Gastroesophageal sphincter (tissue), 4 donors: ENCODE measurements at regions not wholly inside any gene's neighbourhood (a gene's known extent, or its start where the extent isn't known, plus 50 kb on each side); places are given as distances from the start of the nearest gene placed in this dataset.

Experiments
- ATAC-seq: fragments of 150-250 bp; one replicate; pipeline ENCODE4 v1.9.1; 2016; ENCODE audit warnings: mild to moderate bottlenecking, moderate library complexity
- H3K27ac ChIP-seq, 4 donors: fragments of 200-600 bp; sonication (generic) in 3 of 4; 1 replicate in 3 of 4; 2 replicates in 1 of 4; pipeline ENCODE4 v1.5.1; 2016 to 2019
- H3K27me3 ChIP-seq: fragments of 200-600 bp; sonication (generic); one replicate; pipeline ENCODE4 v1.5.1; 2019
- H3K36me3 ChIP-seq, 2 donors: fragments of 200-600 bp; sonication (generic); one replicate each; pipeline ENCODE4 v1.5.1; 2019; ENCODE audit warnings: control low read depth in 1 of 2
- H3K4me1 ChIP-seq, 3 donors: fragments of 200-600 bp; sonication (generic); 1 replicate in 2 of 3; 2 replicates in 1 of 3; pipeline ENCODE4 v1.5.1; 2016 to 2019; ENCODE audit warnings: control low read depth in 2 of 3
- H3K4me3 ChIP-seq, 2 donors: fragments of 200-600 bp; sonication (generic); one replicate each; pipeline ENCODE4 v1.5.1; 2019; ENCODE audit warnings: mild to moderate bottlenecking in 1 of 2, moderate library complexity in 1 of 2
- H3K9me3 ChIP-seq, 3 donors: fragments of 200-600 bp; sonication (generic); one replicate each; pipeline ENCODE4 v1.5.1; 2017 to 2019; ENCODE audit warnings: control low read depth in 2 of 3
- CTCF ChIP-seq, 4 experiments: fragments of 200-600 bp in 2 of 4; fragments of 450-650 bp in 2 of 4; sonication (generic) in 1 of 4; IDR thresholded peaks; one replicate each; pipeline ENCODE4 v1.5.1; 2017 to 2019; ENCODE audit warnings: antibody characterized with exemption in 4 of 4, mild to moderate bottlenecking in 2 of 4, moderate library complexity in 2 of 4
- EP300 ChIP-seq: sonication (generic); formaldehyde crosslinking; IDR thresholded peaks from one replicate; pipeline ENCODE4 v1.6.1; 2017; ENCODE audit warnings: antibody characterized with exemption, mild to moderate bottlenecking
- POLR2A ChIP-seq, 2 donors: fragments of 450-650 bp; IDR thresholded peaks; one replicate each; pipeline ENCODE4 v1.6.1; 2017; ENCODE audit warnings: antibody characterized with exemption in 2 of 2, mild to moderate bottlenecking in 2 of 2, moderate library complexity in 1 of 2
- POLR2AphosphoS5 ChIP-seq: sonication (generic); formaldehyde crosslinking; IDR thresholded peaks from one replicate; pipeline ENCODE4 v1.6.1; 2017; ENCODE audit warnings: antibody characterized with exemption
- WGBS, 2 donors: methylation state at CpG; one replicate each; pipeline ENCODE4 v1.1.5; 2018; ENCODE audit warnings: low coverage in 1 of 2; 5-methylcytosine and 5-hydroxymethylcytosine counted together

GRCh38 chr7:53596230-53596629 lies 560.8 kb downstream of the POM121L12 start:
- ATAC-seq: no peak
- no peak for TF ChIP-seq POLR2AphosphoS5
- TF ChIP-seq EP300: no peak
- no peak for TF ChIP-seq POLR2A (IDR thresholded peaks at IDR 0.05)
- TF ChIP-seq CTCF (IDR thresholded peaks at IDR 0.05): no peak
- 57% methylated on average over 1 of the region's 1 CpG; no CpG with 5 or more reads in 1 of the 2 donors for WGBS, 2 donors
- Histone ChIP-seq H3K4me3 (no peak overlapping the region), H3K9me3 (no peaks in the 10 kb centered on the region), H3K27ac (no peak overlapping the region), H3K36me3 (no peaks in the 10 kb centered on the region), H3K27me3 (no peaks in the 10 kb centered on the region), H3K4me1 (no peaks in the 10 kb centered on the region)

- WGBS, 2 donors: 61 to 73% methylated on average over 2 to 3 of the region's 4 CpGs
- Histone ChIP-seq H3K27ac (no peak overlapping the region), H3K27me3 (no peaks in the 10 kb centered on the region), H3K9me3 (no peaks in the 10 kb centered on the region), H3K4me3 (no peak overlapping the region), H3K36me3 (no peaks in the 10 kb centered on the region), H3K4me1 (no peaks in the 10 kb centered on the region)
- ATAC-seq: no peak
- TF ChIP-seq CTCF (IDR thresholded peaks at IDR 0.05) (no peak), POLR2A (IDR thresholded peaks at IDR 0.05) (no peak), EP300 (no peak), POLR2AphosphoS5 (no peak)
Observed at GRCh38 chr7:53600296-53600695, 564.9 kb downstream of the POM121L12 start.

- H3K9me3 ChIP-seq: no peaks in the 10 kb centered on the region
- no peaks in the 10 kb centered on the region for H3K27me3 ChIP-seq
- ATAC-seq: no peak
- H3K27ac ChIP-seq: no peak overlapping the region
- WGBS, 2 donors: 79 to 83% methylated on average over 1 to 3 of the region's 6 CpGs
- TF ChIP-seq POLR2AphosphoS5 (no peak), EP300 (no peak), POLR2A (IDR thresholded peaks at IDR 0.05) (no peak), CTCF (IDR thresholded peaks at IDR 0.05) (no peak)
- H3K4me3 ChIP-seq: no peak overlapping the region
- no peaks in the 10 kb centered on the region for H3K4me1 ChIP-seq
- H3K36me3 ChIP-seq: no peaks in the 10 kb centered on the region
Observed at GRCh38 chr7:53602817-53603418, 567.5 kb downstream of the POM121L12 start.

GRCh38 chr7:53603461-53603860 lies 568.0 kb downstream of the POM121L12 start:
- no peak for TF ChIP-seq EP300
- TF ChIP-seq POLR2A (IDR thresholded peaks at IDR 0.05): no peak
- no peak for TF ChIP-seq POLR2AphosphoS5
- no peak for TF ChIP-seq CTCF (IDR thresholded peaks at IDR 0.05)
- Histone ChIP-seq H3K27me3 (no peaks in the 10 kb centered on the region), H3K4me3 (no peak overlapping the region), H3K9me3 (no peaks in the 10 kb centered on the region), H3K27ac (no peak overlapping the region), H3K36me3 (no peaks in the 10 kb centered on the region), H3K4me1 (no peaks in the 10 kb centered on the region)
- 80% methylated on average over 2 of the region's 6 CpGs; no CpG with 5 or more reads in 1 of the 2 donors for WGBS, 2 donors
- no peak for ATAC-seq

- no peak for TF ChIP-seq POLR2A (IDR thresholded peaks at IDR 0.05)
- TF ChIP-seq POLR2AphosphoS5: no peak
- TF ChIP-seq EP300: no peak
- no peak for TF ChIP-seq CTCF (IDR thresholded peaks at IDR 0.05)
- Histone ChIP-seq H3K36me3 (no peaks in the 10 kb centered on the region), H3K27ac (no peak overlapping the region), H3K4me1 (no peaks in the 10 kb centered on the region), H3K27me3 (no peaks in the 10 kb centered on the region), H3K9me3 (no peaks in the 10 kb centered on the region), H3K4me3 (no peak overlapping the region)
- ATAC-seq: no peak
- whole genome bisulfite sequencing, 2 donors: 49 to 62% methylated on average over 3 to 6 of the region's 6 CpGs
Observed at GRCh38 chr7:53604201-53604600, 568.8 kb downstream of the POM121L12 start.
